GM21576 (cell line): ENCODE measurements at regions not wholly inside any gene's neighbourhood (a gene's known extent, or its start where the extent isn't known, plus 50 kb on each side); places are given as distances from the start of the nearest gene placed in this dataset.
"Not testable (repeated sequence)": the region's sequence is repeated elsewhere in the genome, so short reads cannot be mapped to it uniquely, and the experiment has no call there.

Experiments
- ATAC-seq: cut with Tn5 transposase; IDR thresholded peaks from one replicate; pipeline ENCODE4 v1.9.1; 2021; ENCODE audit warnings: mild to moderate bottlenecking, moderate library complexity; ENCODE audit not compliant: unreplicated experiment

GRCh38 chr15:92821491-92822116 lies 78.5 kb upstream of the CHD2 start:
- ATAC-seq = no peak

GRCh38 chr15:92822216-92823144 lies 77.6 kb upstream of the CHD2 start:
- ATAC-seq = no peak

- ATAC-seq = no peak
These were observed 74.1 kb upstream of the CHD2 start for GRCh38 chr15:92825985-92826384.

GRCh38 chr15:92827991-92828390 lies 72.1 kb upstream of the CHD2 start:
- ATAC-seq = not testable (repeated sequence)

- ATAC-seq = no peak
These were observed 70.2 kb upstream of the CHD2 start for GRCh38 chr15:92829875-92830274.

- no peak for ATAC-seq
These were observed 68.8 kb upstream of the CHD2 start for GRCh38 chr15:92831336-92831654.

- ATAC-seq = peak; percentile 96
These were observed 68.3 kb upstream of the CHD2 start for GRCh38 chr15:92831655-92832328.

- ATAC-seq = no peak
These were observed 67.1 kb upstream of the CHD2 start for GRCh38 chr15:92833106-92833433.

- no peak for ATAC-seq
These were observed 66.4 kb upstream of the CHD2 start for GRCh38 chr15:92833493-92834271.

- ATAC-seq = peak; percentile 90
These were observed 60.4 kb upstream of the CHD2 start for GRCh38 chr15:92839696-92840095.

GRCh38 chr15:92840149-92840548 lies 60.0 kb upstream of the CHD2 start:
- ATAC-seq = no peak

GRCh38 chr15:92843326-92843725 lies 56.8 kb upstream of the CHD2 start:
- no peak for ATAC-seq

GRCh38 chr15:92843814-92844213 lies 56.3 kb upstream of the CHD2 start:
- no peak for ATAC-seq

- peak; percentile 60 for ATAC-seq
These were observed 55.0 kb upstream of the CHD2 start for GRCh38 chr15:92845126-92845508.

GRCh38 chr15:92846741-92847140 lies 53.4 kb upstream of the CHD2 start:
- no peak for ATAC-seq

- ATAC-seq = no peak
These were observed 52.3 kb upstream of the CHD2 start for GRCh38 chr15:92847841-92848240.

GRCh38 chr15:92848464-92848851 lies 51.7 kb upstream of the CHD2 start:
- ATAC-seq = no peak

GRCh38 chr15:92848852-92849598 lies 51.1 kb upstream of the CHD2 start:
- ATAC-seq = peak; percentile 66

GRCh38 chr15:92850218-92850617 lies 49.9 kb upstream of the CHD2 start:
- ATAC-seq = not testable (repeated sequence)
